CD4-positive, alpha-beta T cell treated with Interleukin-4 for 1 hour (primary cell): ENCODE measurements at regions not wholly inside any gene's neighbourhood (a gene's known extent, or its start where the extent isn't known, plus 50 kb on each side); places are given as distances from the start of the nearest gene placed in this dataset.

Source experiments
- DNase-seq, 2 donors: peaks; one replicate each; pipeline ENCODE4 v3.0.0-alpha.2; 2020 to 2022

DNA sequence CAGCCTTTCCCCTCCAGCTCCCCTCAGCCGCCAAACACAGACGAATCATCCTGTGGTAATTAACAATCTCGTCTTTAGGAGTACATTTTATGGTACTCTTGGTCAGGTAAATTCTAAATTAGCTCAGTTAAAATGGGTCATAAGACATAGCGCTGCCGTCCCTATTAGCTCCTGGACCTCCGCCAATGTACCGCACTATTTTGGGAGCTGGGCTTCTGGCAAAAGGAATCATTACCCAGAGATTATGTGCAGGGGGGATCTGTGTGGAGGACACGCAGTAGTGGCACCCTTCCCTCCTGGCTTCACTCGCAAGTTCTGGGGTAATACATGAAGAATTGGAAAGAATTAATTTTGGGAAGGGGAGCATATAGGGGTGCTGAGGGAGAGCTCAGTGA lies 68.6 kb upstream of the ONECUT1 start:
- no peak for DNase-seq

DNA sequence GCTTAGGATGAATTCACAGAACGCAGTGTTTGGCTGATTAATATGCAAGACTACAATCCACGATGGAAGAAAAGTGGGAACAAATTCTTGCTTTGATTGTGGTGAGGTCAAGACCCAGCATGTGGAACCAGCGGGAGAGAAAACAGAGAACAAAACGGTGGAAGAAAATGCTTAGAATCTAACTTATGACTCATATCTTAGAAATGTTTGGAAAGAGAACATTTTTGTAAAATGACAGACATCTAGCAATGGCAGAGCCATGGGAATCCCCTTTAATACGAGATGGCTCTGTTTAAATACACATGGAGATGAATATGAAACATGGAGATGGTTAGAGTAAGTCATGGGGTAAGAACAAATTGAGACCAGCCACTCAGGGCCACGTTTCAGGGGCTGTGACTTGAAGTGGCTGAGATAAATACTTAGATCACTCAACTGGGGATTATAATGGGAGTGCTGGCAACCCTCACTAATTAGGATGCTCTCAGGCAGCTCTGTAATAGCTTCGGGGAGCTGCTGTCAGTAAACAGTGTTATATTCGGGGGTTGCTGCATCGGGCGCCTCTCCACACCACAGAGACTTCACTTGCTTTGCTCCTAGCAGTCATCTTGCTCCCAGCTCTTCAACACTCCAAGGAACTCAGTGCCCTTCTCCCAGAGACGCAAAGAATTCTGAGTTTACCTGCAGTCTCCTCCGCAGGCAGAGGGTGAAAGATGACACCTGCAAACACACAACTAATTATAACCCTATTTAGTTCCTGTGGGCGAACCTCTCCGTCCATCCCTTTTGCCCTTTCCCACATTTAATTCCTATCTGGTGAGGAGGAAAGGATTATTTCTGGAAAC lies 68.0 kb upstream of the ONECUT1 start:
- DNase-seq, result no peak

DNA sequence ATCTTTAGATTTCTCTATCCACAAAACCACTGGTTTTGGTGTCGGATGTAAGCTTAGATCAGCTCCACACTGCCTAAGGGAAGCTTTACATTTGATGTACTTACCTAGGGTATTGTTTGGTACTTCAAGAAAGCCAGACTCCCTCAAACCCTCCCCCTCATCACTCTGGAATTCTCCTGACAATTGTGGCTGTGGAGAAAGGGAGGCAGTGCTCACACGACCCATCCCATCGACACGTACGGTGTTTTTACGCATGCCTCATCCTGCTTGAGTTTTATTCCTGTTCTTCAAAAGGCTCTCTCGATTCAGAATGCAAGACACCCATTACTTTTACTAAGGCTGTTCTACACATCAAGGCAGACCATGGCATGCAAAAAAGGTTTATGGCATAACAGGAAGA lies 67.3 kb upstream of the ONECUT1 start:
- no peak for DNase-seq

DNA sequence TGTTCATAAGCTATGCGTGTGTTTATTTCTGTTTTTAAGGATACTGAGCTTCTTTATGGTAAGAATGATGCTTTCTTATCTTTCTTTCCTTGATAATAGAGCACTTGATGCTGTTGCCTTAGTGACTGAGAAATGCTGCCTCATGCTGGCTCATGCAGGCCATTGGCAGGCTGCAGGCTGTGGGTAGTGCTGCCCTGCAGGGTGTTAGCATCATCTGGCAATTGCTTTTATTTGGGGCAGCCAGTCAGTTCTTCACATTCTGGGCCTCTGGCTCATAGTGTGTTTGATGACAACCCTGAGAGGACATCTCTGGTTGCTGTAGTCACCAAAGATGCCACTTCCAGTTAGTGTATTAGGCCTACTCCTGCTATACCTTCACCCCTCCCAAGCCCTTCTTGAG lies 66.2 kb upstream of the ONECUT1 start:
- DNase-seq, result no peak

DNA sequence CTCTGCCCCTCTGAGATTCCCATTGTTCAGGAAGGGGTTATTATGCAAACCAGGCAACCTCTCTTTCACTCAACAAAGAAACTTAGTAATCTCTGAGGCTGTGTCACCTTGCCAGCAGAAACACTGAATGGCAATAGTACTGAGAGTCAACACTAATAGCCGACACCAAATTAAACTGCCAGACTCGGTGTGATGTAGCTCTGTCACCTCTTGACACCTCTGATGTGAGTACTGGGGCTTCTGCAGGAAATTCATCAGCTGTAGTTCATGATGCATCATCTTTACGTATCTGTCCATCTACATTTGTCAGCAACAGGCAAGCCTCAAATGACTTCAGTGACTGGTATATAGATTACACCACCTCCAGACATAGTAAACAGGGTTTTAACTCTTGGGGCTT lies 65.0 kb upstream of the ONECUT1 start:
- DNase-seq, result no peak

GRCh38 chr15:52844823-52845222 lies 54.7 kb upstream of the ONECUT1 start:
- no peak for DNase-seq
